ENCODE measurements at regions not wholly inside any gene's neighbourhood (a gene's known extent, or its start where the extent isn't known, plus 50 kb on each side); places are given as distances from the start of the nearest gene placed in this dataset.

- no peak for TF ChIP-seq POLR2AphosphoS5 (IDR thresholded peaks at IDR 0.05)
- no peak overlapping the region for H3K27ac ChIP-seq (replicated peaks in 1 of 4)
- H3K9me3 ChIP-seq: no peaks in the 10 kb centered on the region
- H3K4me3 ChIP-seq: peak overlapping the region; percentile 35 to 47 (median 40)
- intact Hi-C loops (cut with DNase I): loop anchor here (5.0 to 10.0 kb wide), 2 partner anchors 236 to 649 kb away; no protein-coding TSS in a partner anchor
- WGBS: 27% methylated on average over 13 of the region's 13 CpGs
- DNase-seq (ENCODE audit: extremely low spot score): no peak
- H3K4me1 ChIP-seq: peaks cover 0 to 5% (median 0%) of the 10 kb centered on the region in 4 donors
- no peaks in the 10 kb centered on the region for H3K36me3 ChIP-seq
- no peaks in the 10 kb centered on the region for H3K27me3 ChIP-seq
Observed at GRCh38 chr3:88000853-88001252, 58.0 kb downstream of the CGGBP1 start.

GRCh38 chr3:87997966-87998365 is 60.8 kb downstream of the CGGBP1 start:
- Histone ChIP-seq H3K36me3 (no peaks in the 10 kb centered on the region), H3K27me3 (no peaks in the 10 kb centered on the region), H3K4me1 (peaks cover 0 to 5% (median 0%) of the 10 kb centered on the region in 4 donors), H3K4me3 (no peak overlapping the region), H3K27ac (replicated peaks in 1 of 4) (no peak overlapping the region), H3K9me3 (no peaks in the 10 kb centered on the region)
- no peak for DNase-seq (ENCODE audit: extremely low spot score)
- intact Hi-C loops (cut with DNase I): no loop called here
- TF ChIP-seq POLR2A (IDR thresholded peaks at IDR 0.05; ENCODE audit: low read depth): no peak
- no peak for TF ChIP-seq CTCF (IDR thresholded peaks at IDR 0.05)
- TF ChIP-seq POLR2AphosphoS5 (IDR thresholded peaks at IDR 0.05): no peak
- TF ChIP-seq EP300 (IDR thresholded peaks at IDR 0.05): no peak

- Histone ChIP-seq H3K27me3 (no peaks in the 10 kb centered on the region), H3K4me1 (peaks cover 0 to 5% (median 0%) of the 10 kb centered on the region in 4 donors), H3K9me3 (no peaks in the 10 kb centered on the region), H3K4me3 (no peak overlapping the region), H3K36me3 (no peaks in the 10 kb centered on the region), H3K27ac (replicated peaks in 1 of 4) (no peak overlapping the region)
- DNase-seq (ENCODE audit: extremely low spot score): no peak
- TF ChIP-seq POLR2A (IDR thresholded peaks at IDR 0.05; ENCODE audit: low read depth) (no peak), POLR2AphosphoS5 (IDR thresholded peaks at IDR 0.05) (no peak), CTCF (IDR thresholded peaks at IDR 0.05) (no peak), EP300 (IDR thresholded peaks at IDR 0.05) (no peak)
- WGBS: 73% methylated on average over 4 of the region's 4 CpGs
- intact Hi-C loops (cut with DNase I): no loop called here
Observed at GRCh38 chr3:87997298-87997697, 61.5 kb downstream of the CGGBP1 start.

GRCh38 chr3:87996882-87997281 is 61.9 kb downstream of the CGGBP1 start:
- DNase-seq (ENCODE audit: extremely low spot score): no peak
- Histone ChIP-seq H3K27ac (replicated peaks in 1 of 4) (no peak overlapping the region), H3K27me3 (no peaks in the 10 kb centered on the region), H3K4me1 (peaks cover 0 to 5% (median 0%) of the 10 kb centered on the region in 4 donors), H3K36me3 (no peaks in the 10 kb centered on the region), H3K4me3 (no peak overlapping the region), H3K9me3 (no peaks in the 10 kb centered on the region)
- intact Hi-C loops (cut with DNase I): no loop called here
- no peak for TF ChIP-seq CTCF (IDR thresholded peaks at IDR 0.05)
- TF ChIP-seq POLR2A (IDR thresholded peaks at IDR 0.05; ENCODE audit: low read depth): no peak
- TF ChIP-seq POLR2AphosphoS5 (IDR thresholded peaks at IDR 0.05): no peak
- TF ChIP-seq EP300 (IDR thresholded peaks at IDR 0.05): no peak
- WGBS: 66% methylated on average over 2 of the region's 2 CpGs

- no peak for DNase-seq (ENCODE audit: extremely low spot score)
- 90% methylated on average over 4 of the region's 4 CpGs for WGBS
Observed at GRCh38 chr3:87993566-87993965, 65.2 kb downstream of the CGGBP1 start.

More at GRCh38 chr3:87993566-87993965, 65.2 kb downstream of the CGGBP1 start:
- Histone ChIP-seq H3K4me1 (no peaks in the 10 kb centered on the region), H3K27me3 (no peaks in the 10 kb centered on the region), H3K4me3 (no peak overlapping the region), H3K9me3 (no peaks in the 10 kb centered on the region), H3K36me3 (no peaks in the 10 kb centered on the region), H3K27ac (replicated peaks in 1 of 4) (no peak overlapping the region)
- intact Hi-C loops (cut with DNase I): no loop called here
- TF ChIP-seq POLR2AphosphoS5 (IDR thresholded peaks at IDR 0.05) (no peak), EP300 (IDR thresholded peaks at IDR 0.05) (no peak), POLR2A (IDR thresholded peaks at IDR 0.05; ENCODE audit: low read depth) (no peak), CTCF (IDR thresholded peaks at IDR 0.05) (no peak)
